ENCODE measurements at regions not wholly inside any gene's neighbourhood (a gene's known extent, or its start where the extent isn't known, plus 50 kb on each side); places are given as distances from the start of the nearest gene placed in this dataset.
"Not testable (repeated sequence)": the region's sequence is repeated elsewhere in the genome, so short reads cannot be mapped to it uniquely, and the experiment has no call there.

- DNase-seq, result no peak
- Histone ChIP-seq H3K27me3 (no peaks in the 10 kb centered on the region), H3K4me1 (replicated peaks in 1 of 2) (no peaks in the 10 kb centered on the region), H3K36me3 (replicated peaks in 1 of 2) (no peaks in the 10 kb centered on the region), H3K9me3 (replicated peaks in 1 of 3) (peaks cover 0 to 19% (median 7%) of the 10 kb centered on the region in 3 donors), H3K4me3 (no peak overlapping the region), H3K27ac (no peak overlapping the region)
- WGBS, 4 donors, result 90 to 95% (median 93%) methylated on average over 2 of the region's 2 CpGs
- TF ChIP-seq CTCF (IDR thresholded peaks at IDR 0.05) (no peak), POLR2A (IDR thresholded peaks at IDR 0.05) (no peak)
- intact Hi-C loops (cut with DNase I), result no loop called here
Measured at GRCh38 chr2:67583185-67583584, 186.1 kb downstream of the ETAA1 start.

DNA sequence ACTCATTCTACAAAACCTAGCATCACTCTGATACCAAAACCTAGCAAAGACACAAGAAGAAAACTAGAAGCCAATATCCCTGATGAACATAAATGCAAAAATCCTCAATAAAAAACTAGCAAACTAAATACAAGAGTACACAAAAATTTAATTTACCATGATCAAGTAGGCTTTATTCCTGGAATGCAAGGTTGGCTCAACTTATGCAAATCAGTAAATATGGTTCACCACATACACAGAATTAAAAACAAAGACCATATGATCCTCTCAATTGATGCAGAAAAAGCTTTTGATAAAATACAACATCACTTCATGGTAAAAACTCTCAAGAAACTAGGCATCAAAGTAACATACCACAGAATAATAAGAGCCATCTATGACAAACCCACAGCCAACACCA lies 188.3 kb downstream of the ETAA1 start:
- no peaks in the 10 kb centered on the region for H3K36me3 ChIP-seq (replicated peaks in 1 of 2)
- TF ChIP-seq POLR2A (IDR thresholded peaks at IDR 0.05) (no peak), CTCF (IDR thresholded peaks at IDR 0.05) (no peak)
- H3K9me3 ChIP-seq (replicated peaks in 1 of 3), result peaks cover 0 to 19% (median 7%) of the 10 kb centered on the region in 3 donors
- H3K4me3 ChIP-seq, result no peak overlapping the region
- H3K27ac ChIP-seq, result no peak overlapping the region
- no peaks in the 10 kb centered on the region for H3K4me1 ChIP-seq (replicated peaks in 1 of 2)
- H3K27me3 ChIP-seq, result no peaks in the 10 kb centered on the region
- DNase-seq, result no peak
- intact Hi-C loops (cut with DNase I), result no loop called here

DNA sequence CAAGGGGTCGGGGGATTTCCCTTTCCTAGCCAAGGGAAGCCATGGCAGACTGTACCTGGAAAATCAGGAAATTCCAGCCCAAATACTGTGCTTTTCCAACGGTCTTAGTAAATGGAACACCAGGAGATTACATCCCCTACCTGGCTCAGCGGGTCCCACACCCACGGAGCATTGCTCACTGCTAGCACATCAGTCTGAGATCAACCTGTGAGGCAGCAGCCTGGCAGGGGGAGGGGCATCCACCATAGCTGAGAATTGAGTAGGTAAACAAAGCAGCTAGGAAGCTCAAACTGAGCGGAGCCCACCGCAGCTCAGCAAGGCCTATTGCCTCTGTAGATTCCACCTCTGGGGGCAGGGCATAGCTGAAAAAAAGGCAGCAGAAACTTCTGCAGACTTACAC lies 192.0 kb downstream of the ETAA1 start:
- H3K27me3 ChIP-seq; H3K36me3 ChIP-seq (replicated peaks in 1 of 2); DNase-seq; H3K4me1 ChIP-seq (replicated peaks in 1 of 2); H3K4me3 ChIP-seq; intact Hi-C loops (cut with DNase I); H3K27ac ChIP-seq; H3K9me3 ChIP-seq (replicated peaks in 1 of 3): not testable (repeated sequence)
- WGBS, 4 donors, result 81 to 86% (median 84%) methylated on average over 1 to 6 of the region's 6 CpGs

- H3K27me3 ChIP-seq; H3K9me3 ChIP-seq (replicated peaks in 1 of 3); H3K4me1 ChIP-seq (replicated peaks in 1 of 2); H3K36me3 ChIP-seq (replicated peaks in 1 of 2); DNase-seq; intact Hi-C loops (cut with DNase I); H3K4me3 ChIP-seq; H3K27ac ChIP-seq: not testable (repeated sequence)
Measured at GRCh38 chr2:67594522-67594921, 197.4 kb downstream of the ETAA1 start.

DNA sequence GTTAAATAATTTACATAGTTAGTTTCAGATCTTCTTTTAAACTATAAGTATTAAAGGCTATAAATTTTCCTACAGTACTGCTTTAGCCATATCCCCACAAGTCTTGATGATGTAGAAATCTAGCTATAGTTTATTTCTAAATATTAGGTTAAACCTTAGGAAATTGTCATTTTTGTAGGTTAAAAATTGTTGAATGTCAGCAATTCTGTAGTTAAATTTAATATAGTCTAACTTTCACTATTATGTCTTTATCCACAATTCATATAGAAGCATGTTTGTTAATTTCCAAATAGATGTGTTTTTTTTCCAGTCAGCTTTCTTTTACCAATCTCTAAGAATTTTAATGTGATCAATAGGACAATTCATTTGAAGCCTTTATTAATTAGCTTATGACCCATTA lies 199.7 kb downstream of the ETAA1 start:
- H3K27me3 ChIP-seq, result no peaks in the 10 kb centered on the region
- no peak for DNase-seq
- H3K9me3 ChIP-seq (replicated peaks in 1 of 3), result no peaks in the 10 kb centered on the region
- no peaks in the 10 kb centered on the region for H3K36me3 ChIP-seq (replicated peaks in 1 of 2)
- no peak overlapping the region for H3K27ac ChIP-seq
- H3K4me3 ChIP-seq, result no peak overlapping the region
- peaks cover 0 to 6% of the 10 kb centered on the region in 2 donors for H3K4me1 ChIP-seq (replicated peaks in 1 of 2)
- intact Hi-C loops (cut with DNase I), result no loop called here
- TF ChIP-seq CTCF (IDR thresholded peaks at IDR 0.05) (no peak), POLR2A (IDR thresholded peaks at IDR 0.05) (no peak)

DNA sequence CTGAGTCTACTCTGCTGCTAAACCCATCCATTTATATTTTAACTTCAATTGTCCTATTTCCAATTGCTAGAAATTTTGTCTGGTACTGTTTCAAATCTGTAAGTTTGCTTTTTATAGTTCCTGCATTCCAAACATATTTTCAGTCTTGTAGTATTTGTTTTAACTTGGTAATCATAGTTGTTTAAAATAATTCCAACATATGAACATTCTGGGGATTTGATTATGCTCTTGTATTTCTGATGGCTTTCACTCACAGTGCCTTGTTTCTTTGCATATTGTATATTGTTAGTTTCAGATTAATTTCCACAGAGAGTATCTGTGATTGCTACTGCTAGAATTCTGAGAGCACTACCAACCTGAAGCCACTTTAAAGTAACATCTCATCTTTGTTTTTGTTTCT lies 202.4 kb downstream of the ETAA1 start:
- DNase-seq, result no peak
- intact Hi-C loops (cut with DNase I), result no loop called here
- Histone ChIP-seq H3K4me3 (no peak overlapping the region), H3K9me3 (replicated peaks in 1 of 3) (no peaks in the 10 kb centered on the region), H3K27me3 (no peaks in the 10 kb centered on the region), H3K4me1 (replicated peaks in 1 of 2) (peaks cover 0 to 6% of the 10 kb centered on the region in 2 donors), H3K36me3 (replicated peaks in 1 of 2) (no peaks in the 10 kb centered on the region), H3K27ac (no peak overlapping the region)
- TF ChIP-seq CTCF (IDR thresholded peaks at IDR 0.05), result no peak
- no peak for TF ChIP-seq POLR2A (IDR thresholded peaks at IDR 0.05)

All from adrenal gland (tissue), 9 donors.